OCI-M1 (cell line): ENCODE measurements at regions not wholly inside any gene's neighbourhood (a gene's known extent, or its start where the extent isn't known, plus 50 kb on each side); places are given as distances from the start of the nearest gene placed in this dataset.

ENCODE experiments used
- DNase-seq: peaks from one replicate; lab custom pipeline; 2025; lab: John Stamatoyannopoulos, UW

DNA sequence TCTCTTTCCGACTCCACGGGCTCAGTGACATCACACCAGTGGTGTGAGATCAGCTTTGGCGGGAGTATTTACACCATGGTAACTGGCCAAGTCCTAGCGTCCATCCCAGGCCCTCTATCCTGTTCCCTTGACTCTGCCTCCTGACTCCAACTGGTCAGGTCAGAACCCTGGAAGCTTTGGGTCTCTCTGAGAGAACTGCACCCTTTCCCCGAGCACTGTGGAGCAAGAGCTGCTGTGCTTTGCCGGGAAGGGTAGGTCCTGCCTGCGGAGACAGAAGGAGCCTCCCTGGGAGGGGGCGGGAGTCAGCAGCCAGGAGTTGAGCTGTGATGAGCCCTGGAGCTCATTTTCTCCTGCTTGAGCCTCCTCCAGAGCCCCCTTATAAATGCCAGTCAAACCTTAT lies 212.1 kb upstream of the TNRC6C start:
- DNase-seq = no peak

DNA sequence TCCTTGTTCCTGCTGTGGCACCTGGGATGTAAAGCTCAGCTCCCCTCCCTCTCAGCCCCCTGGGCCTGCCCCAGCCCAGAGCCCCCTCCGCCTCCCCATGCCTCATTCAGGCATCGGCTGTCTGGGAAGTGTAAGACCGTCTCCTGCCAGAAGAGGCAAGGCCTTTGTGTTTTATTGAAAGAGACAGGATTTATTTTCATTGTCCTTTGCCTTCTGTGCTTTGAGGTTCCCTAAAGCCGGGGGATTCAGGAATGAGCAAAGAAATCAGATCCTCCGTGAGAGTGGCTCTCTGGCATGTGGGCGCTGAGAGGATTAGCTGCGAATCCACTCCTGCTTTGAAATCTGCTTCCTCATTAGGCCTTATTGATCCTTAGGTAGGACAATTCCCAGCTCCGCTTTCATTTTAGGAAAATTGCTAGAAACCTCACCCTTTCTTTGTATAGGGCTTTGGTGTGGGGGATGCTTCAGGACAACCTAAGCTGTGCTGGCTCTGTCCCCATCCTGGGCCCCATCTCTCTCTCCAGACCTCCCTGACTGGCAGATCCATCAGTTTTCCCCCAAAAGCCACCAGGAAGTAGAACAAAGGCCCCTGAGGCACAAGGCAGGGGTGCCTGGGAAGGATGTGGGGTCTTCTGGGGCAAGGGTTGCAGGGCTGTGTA lies 211.5 kb upstream of the TNRC6C start:
- no peak for DNase-seq

DNA sequence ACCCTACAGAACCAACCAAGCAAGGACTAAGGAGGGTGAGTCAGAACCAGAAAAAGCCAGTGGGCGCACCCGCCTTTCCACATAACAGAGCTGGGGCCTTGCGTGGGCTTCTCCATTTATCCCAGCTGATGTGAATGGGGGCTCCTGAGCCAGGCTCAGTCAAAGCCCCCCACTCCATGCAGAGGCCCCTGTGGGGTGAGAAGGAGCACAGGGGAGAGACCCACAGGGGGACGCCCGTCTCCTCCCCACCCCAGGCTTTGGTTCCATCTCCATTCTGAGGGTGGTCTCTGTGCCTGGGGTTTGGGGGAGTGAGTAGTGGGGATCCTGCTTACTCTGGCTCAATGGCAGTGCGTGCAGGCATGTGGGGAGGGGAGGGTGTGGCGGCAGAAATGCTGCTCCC lies 210.1 kb upstream of the TNRC6C start:
- DNase-seq = no peak

DNA sequence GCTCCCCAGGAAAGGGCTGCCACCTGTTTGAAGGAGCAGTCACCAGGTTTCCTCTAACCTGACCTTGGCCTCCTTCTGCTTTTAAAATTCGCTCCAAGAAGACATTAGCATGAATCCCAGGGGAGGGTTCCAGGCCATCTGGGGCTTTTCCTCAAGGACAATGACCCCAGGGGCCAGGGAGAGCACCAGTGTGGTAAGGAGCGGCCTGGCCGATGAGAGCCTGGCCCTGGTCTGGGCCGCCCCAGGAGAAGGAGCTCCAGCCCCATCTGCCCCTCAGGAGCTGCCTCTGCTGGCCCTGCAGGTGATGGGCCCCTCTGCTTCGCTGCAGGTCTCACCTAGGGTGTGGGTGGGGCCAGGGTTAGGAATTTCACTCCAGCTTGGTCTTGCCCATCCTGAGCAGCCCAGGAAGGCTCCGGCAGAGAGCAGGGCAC lies 209.2 kb upstream of the TNRC6C start:
- DNase-seq = no peak

DNA sequence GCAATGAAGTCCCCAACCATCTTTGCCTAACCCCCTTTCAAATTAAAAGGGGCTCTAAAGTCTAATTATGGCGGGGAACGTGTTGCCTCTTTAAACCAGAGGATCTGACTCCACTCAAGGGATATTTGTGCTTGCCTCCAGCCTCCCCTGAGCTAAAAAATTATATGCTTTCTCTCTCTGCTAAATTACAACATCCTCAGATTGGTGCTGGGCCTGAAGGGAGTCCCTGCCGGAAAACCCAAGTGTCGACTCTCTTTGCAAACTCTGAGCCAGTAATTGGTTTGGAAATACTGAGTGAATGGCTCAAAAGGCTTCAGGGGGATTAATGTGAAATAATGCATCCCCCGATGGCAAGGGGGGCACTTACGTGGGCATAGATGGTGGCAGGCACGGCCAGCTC lies 208.5 kb upstream of the TNRC6C start:
- no peak for DNase-seq

DNA sequence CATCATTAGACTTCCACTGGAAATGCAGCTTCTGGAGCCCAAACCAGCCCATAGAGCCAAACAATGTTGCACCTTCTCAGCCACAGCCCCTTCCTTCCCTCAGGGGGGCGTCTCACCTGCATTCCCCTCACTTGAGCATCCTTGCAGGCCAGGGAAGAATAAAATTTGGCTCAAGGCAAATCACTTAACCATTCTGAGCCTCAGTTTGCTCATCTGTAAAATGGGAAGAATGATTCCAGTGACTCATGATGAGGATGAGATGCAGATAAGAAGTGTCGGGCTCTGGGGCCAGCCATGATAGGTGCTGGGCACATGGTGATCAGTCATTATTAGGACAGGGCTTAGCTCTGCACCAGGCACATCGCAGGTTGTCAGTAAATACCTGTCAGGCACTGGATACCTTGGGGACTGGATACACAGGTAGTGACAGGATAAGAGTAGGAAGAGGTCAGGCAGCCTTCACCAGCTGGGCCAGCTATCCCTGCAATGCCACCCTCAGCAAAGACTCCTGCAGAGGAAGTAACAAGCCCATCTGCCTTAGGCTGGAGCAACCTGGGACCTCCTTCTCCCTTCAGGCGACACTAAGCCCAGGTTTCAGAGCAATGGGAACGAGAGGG lies 208.0 kb upstream of the TNRC6C start:
- DNase-seq = no peak

DNA sequence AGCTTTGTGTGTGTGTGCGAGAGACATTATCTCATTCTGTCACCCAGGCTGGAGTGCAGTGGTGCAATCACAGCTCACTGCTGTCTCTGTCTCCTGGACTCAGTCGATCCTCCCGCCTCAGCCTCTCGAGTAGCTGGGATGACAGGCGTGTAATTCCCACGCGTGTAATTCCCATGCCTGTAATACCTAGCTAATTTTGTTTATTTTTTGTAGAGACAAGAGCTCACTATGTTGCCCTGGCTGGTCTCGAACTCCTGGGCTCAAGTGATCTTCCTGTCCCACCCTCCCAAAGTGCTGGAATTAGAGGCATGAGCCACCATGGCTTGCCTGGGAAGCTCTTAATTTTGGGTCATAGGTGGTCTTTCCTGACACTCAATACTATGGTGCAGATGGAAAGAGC lies 205.3 kb upstream of the TNRC6C start:
- DNase-seq = no peak

DNA sequence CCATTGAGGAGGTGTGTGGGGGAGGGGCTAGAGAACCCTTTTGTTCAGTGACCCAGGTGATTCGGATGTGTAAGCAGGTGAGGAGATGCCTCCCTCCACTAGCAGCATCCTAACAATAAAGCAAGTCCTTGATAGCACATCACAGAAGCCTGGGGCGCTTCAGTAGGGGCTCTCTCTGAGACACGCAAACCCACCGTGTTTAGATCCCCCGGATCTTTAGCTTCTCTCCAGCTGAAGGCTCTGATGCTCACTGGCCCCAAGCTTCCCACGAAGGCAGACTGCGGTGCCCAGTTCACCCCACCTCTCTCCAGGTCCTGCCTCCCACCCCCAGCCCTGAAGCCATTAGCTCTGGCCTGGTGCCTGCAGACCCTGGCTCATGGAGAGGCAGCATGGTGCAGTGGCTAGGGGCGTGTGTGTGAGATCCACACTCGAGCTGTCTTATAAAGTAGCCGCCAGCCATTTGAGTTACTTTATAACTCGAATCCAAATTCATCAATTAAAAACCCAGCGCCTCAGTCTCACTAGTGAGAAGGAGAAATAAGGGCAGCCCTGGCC lies 204.7 kb upstream of the TNRC6C start:
- DNase-seq = no peak

DNA sequence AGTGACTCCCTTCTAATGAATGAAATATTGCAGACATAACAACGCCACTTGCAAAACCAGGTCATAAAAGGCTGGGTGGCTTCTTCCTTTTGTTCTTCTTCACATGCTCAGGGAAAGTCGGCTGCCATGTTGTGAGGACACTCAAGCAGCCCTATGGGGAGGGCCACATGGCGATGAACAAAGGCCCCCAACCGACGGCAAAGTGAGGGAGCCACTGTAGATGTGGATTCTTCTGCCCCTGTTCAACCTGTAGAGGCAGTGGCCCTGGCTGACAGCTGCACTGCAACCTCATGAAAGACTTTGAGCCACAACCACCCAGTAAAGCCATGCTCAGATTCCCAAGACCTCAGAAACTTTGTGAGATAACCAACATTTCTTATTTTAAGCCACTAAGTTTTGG lies 203.5 kb upstream of the TNRC6C start:
- no peak for DNase-seq

DNA sequence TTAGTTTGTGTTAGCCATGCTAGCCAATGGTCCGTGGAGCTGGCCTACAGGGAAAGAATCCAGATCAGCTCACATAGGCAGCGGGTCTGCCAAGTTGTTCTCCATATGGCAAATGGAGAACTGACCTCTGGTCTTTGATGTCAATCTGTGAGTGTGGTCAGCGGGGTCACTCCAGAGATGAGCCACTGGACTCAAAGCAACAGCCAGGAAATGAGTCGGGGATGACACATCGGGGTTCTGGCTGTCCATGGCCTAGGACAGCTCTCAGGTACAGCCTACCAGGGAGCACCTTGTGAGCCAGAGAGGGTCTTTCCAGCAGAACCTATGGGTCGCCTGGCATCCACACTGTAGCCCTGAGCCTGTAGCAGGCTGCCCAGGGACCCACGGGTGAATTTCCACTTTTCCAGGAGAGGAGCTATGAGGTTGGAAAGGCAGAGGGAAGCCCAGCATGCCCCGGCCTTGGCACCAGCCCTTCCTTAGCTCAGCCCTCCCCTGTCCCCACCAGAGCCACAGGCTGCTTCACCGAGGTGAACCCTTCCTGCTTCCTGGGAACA lies 203.0 kb upstream of the TNRC6C start:
- no peak for DNase-seq

DNA sequence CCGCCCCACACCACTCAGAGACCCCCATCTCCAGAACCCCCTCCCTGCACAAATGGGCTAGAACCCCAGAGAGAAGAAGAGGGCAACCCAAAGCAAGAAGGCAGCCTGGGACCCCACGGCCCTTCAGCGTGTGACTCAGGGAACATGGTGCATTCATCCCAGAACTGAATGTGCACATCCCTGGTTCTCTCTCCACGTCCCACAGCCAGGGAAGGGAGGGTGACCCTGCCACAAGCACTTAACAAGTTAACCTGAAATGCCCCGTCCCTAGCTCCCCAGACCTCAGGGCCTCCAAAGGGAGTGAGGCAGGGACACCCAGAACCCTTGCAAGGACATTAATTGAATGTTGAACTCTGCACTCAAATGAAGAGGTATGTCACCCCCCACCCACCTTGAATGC lies 202.5 kb upstream of the TNRC6C start:
- no peak for DNase-seq

DNA sequence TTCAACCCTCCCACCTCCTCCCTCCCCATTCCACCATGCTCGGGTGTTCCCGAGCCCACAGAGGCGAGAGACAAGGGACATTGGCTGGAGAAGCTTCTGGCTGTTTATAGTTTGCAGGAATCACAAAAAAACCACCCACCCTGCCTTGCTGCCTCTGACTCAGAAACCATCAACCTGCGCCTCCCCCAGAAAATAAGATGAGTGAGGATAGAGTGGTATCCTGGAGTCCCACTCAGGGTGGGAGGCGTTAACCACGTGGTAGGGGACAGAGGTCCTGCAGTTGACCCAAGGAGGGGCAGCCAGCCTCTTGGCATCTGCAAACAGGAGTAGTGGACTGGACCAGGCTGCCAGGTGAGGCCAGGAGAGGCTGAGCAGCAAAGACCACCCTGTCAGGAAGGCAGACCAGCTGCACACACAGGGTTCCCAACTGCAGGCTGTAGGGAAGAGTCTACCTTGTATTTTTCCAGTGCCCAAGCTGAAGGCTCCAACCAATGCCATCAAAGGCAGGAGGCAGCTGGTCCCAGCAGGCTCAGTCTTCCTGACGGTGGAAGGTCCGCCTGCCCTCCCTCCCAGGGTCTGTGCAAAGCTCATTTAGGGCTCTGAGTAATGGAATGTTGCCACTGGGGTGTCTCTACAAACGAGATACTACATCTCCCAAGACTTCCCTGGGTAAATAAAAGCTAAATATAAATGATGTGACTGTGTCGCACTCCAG lies 201.5 kb upstream of the TNRC6C start:
- no peak for DNase-seq

DNA sequence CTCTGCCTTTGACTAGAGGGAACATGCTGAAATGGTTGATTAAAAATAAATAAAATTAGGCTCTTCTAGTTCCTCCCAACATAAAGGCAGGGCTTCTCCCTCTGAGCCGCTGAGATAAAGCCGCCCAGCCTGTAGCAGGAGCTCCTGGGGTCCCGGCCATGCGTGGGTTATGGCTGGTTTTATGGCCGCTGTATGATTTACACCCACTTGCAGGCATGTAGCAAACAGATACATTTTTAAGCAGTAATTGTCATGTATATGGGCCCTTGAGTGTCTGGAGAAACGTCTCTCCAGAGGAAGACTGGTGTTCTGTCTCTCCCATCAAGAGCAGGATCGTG lies 201.0 kb upstream of the TNRC6C start:
- no peak for DNase-seq

DNA sequence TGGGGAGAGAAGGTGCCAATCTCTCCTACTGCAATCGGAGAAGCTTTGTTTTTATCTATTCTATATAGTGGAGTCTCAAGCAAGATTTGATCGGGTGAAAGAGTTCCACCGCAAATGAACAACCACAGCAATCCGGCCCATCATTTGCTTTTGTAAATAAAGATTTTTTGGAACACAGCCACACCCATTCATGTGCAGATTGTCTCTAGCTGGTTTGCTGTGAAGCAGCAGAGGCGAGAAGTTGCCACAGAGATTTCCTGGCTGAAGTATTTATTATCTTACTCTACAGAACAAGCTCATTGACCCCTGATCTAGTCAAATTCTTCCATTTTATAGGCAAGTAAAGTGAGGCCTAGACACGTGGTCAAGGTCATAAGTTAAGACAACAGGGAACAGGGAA lies 195.5 kb upstream of the TNRC6C start:
- no peak for DNase-seq

DNA sequence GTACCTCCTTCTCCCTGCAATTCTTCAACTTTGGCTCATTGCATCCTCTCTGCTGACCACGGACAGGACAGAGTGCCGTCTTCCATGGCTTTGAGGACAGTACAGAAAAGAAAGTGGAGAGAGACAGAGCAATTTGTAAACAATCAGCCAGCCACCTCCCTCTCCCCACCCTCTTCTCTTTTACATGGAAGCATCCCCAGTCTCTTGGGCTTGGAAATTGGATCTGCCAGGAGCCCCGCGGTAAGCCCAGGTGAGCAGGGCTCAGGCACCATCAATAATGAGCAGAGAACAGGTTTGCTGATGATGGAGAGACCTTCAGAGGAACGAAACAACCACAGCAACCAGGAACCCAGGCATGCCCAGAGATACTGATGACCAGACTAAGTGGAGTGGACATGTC lies 194.9 kb upstream of the TNRC6C start:
- DNase-seq = no peak

DNA sequence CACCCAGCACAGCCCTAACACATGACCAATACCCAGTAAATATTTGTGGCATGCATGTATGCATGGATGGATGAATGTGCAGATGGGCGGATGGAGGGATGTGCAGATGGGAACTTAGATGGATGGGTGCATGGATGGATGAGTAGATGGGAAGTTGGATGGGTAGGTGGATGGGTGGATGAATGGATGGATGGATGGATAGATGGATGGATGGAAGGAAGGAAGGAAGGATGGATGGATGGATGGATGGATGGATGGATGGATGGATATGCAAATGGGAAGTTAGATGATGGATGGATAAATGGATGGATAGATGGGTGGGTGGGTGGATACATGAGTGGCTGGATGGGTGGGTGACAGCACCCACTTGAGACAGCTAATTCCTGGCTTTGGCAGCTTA lies 193.2 kb upstream of the TNRC6C start:
- DNase-seq = no peak

DNA sequence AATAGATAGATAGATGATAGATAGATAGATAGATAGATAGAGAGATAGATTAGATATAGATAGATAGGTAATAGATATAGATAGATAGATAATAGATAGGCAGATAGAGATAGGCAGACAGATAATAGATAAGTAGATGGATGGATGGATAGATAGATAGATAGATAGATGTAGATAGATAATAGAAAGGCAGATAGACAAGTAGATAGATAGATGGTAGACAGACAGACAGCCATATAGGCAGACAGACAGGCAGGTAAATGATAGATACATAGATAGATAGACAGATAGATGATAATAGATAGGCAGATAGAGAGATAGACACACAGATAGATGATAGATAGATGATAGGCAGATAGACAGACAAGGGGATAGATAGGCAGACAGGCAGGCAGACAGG lies 191.4 kb upstream of the TNRC6C start:
- no peak for DNase-seq

DNA sequence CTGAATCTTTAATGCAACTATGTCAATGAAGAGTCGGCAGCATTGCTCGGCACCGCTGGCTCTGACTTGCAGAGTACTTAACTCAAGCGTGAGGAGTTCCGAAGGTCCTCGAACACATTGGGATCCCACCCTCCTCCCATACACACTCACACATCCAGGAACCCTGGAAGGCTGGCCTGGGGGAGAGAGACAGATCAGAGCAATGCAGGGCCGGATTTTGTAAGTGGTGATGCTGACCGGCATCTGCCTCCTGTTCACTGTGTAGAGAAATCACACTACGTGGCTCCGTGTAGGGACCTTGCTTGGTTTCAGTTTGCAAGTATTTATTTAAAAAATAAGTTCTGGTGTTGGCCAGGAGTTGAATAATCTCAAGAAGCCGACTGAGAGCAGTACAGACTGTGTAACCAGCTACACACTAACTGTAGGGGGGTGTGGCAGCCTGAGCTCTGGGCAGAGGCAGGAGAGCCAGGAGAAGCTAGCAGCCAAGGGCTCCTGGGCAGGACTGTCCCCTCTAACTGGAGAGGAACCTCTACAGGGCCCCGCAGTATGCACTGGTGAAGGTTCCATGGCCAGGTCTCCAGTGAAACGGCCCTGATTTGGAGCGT lies 190.2 kb upstream of the TNRC6C start:
- no peak for DNase-seq

DNA sequence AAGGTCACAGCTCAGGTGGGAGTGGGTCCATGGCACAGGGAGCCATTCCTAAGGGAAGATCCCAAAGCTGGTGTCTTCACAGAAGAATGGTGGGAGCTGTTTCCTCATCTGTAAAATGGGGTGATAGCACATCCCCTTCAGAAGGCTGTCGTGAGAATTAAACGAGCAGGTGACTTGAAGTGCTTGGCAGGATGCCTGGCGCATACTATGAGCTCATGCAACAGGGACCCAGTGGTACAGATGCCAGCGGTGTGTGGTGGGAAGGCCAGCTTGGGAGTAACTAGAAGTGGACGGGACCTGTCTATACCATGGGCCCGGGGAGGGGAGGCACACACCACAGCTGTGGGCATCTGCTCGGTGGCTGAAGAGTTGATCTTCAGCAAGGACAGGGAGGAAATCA lies 189.3 kb upstream of the TNRC6C start:
- DNase-seq = no peak

DNA sequence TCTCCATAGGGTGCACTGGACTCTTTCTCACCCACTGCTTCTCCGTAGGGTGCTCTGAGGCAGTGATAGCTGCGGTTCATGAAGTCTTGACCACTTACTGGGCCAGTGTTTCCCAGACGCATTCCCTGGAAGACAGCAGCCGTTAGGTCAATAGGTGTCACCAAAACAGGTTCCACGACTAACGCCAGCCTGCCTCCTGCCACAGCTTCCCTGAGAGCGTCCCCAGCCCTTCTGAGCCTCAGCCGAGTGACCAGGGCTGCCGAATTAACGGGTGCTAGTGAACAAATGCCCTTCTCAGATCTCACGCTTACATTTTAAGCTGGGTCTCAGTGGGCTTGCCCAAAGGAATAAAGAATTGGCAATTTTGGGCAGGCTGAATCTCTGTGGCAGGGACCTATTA lies 188.7 kb upstream of the TNRC6C start:
- DNase-seq = no peak

DNA sequence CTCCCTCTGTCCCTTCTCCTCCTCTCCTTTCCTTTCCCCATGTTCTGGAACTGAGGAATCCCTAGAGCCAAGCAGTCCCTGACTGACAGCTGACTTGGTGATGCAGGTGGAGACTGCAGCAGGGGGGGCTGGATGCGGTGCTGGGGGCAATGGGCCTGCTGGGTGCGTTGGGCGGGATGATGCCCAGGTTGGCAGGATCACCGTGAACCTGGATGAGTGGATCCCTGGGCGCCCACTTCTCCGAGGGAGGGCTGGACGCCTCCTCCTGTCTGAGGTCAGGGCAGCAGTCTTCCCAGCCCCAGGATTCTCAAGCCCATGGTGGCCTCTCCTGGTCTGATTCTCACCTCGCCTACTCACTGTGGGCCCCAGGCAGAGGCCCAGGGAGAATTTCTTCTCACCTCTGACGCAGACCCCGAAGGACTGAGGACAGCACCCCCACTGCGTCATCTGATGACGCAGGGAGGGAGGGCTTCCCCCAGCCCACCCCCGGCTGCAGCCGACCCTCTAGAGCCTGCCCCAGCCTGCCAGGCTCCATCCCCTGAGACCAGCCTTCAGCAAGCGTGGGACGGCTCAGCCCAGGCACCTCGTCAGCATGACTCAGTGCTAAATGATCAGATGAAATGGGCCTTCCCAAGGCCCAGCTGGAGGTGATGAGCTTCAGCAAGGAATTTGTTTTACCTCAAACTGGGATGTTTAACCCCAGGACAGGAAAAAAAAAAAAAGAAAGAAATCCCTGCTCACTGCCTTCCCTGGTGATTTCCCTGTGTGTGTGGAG lies 188.0 kb upstream of the TNRC6C start:
- no peak for DNase-seq

DNA sequence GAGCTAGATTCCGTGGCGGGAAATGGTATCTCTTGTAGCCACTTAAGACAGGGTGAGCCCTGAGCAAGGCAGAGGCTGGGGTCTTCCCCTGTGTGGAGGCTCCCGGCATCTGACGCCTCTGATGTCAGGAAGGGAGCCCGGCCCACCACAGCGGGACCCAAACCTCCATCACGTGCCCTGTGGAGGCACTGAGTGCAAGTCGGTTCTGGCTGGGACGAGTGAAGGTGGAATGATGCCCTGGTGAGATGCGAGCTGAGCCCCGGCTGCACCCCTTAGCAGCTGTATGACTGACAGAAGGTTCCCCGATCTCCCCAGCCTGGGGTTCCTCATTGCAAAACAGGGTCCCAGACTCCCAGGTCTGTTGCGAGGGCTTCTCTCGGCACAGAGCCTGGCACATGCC lies 187.4 kb upstream of the TNRC6C start:
- DNase-seq = no peak
